ENCODE measurements at regions not wholly inside any gene's neighbourhood (a gene's known extent, or its start where the extent isn't known, plus 50 kb on each side); places are given as distances from the start of the nearest gene placed in this dataset.

DNA sequence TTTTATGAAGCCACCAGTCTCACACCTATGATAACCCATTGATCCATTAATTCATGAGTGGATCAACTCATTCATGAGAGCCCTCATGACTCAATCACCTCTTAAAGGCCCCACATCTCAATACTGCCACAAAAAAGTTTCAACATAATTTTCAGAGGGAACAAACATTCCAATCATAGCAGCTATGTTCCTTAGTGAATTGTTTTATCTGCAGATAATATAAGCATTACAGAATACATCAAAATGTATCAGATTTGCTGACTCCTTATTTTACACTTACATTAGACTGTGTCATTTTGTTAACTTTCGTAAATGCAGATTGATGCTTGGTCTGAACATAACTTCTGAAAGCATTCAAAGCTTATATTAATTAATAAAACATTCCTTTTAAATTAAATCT, 155.3 kb upstream of the MBNL1 start (continued):
- no peak for TF ChIP-seq NRF1 (IDR thresholded peaks at IDR 0.05; ENCODE audit: low read depth, low read length)
- TF ChIP-seq EZH2 (IDR thresholded peaks at IDR 0.05; ENCODE audit: low read depth, low read length, severe bottlenecking), result no peak
- TF ChIP-seq, protein P1, sequence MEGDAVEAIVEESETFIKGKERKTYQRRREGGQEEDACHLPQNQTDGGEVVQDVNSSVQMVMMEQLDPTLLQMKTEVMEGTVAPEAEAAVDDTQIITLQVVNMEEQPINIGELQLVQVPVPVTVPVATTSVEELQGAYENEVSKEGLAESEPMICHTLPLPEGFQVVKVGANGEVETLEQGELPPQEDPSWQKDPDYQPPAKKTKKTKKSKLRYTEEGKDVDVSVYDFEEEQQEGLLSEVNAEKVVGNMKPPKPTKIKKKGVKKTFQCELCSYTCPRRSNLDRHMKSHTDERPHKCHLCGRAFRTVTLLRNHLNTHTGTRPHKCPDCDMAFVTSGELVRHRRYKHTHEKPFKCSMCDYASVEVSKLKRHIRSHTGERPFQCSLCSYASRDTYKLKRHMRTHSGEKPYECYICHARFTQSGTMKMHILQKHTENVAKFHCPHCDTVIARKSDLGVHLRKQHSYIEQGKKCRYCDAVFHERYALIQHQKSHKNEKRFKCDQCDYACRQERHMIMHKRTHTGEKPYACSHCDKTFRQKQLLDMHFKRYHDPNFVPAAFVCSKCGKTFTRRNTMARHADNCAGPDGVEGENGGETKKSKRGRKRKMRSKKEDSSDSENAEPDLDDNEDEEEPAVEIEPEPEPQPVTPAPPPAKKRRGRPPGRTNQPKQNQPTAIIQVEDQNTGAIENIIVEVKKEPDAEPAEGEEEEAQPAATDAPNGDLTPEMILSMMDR (IDR thresholded peaks at IDR 0.05; ENCODE audit: control extremely low read depth in 1 of 3, insufficient read depth in 1 of 3, low read depth in 1 of 3, low read length in 3 of 3), result no peak
- TF ChIP-seq RFX5 (IDR thresholded peaks at IDR 0.05; ENCODE audit: borderline replicate concordance, low read depth, low read length), result no peak
- TF ChIP-seq KDM5A (IDR thresholded peaks at IDR 0.05; ENCODE audit: low read length), result no peak
- TF ChIP-seq JUND (IDR thresholded peaks at IDR 0.05; ENCODE audit: low read length), result no peak
